ENCODE measurements at regions not wholly inside any gene's neighbourhood (a gene's known extent, or its start where the extent isn't known, plus 50 kb on each side); places are given as distances from the start of the nearest gene placed in this dataset.
"Not testable (repeated sequence)": the region's sequence is repeated elsewhere in the genome, so short reads cannot be mapped to it uniquely, and the experiment has no call there.

DNA sequence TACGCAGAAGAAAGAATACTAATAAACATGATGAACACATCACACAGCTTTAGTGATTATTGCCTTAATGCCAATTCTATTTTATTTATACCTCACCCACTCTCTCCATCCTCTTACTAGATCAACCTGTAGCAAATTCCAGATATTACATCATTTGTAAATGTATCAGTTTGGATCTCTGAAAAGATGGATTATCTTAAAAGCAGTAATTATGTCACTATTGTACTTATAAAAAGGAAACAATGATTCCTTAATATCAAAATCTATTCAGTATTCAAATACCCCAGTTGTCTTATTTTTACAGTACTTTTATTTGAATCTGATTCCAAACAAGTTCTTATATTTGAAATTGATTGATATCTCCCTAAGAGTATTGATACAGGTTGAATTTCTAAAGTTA is 892.8 kb upstream of the MDGA2 start:
- Histone ChIP-seq H3K36me3 (no peaks in the 10 kb centered on the region), H3K27ac (no peak overlapping the region), H3K27me3 (no peaks in the 10 kb centered on the region), H3K9me3 (peaks cover 0 to 3% (median 0%) of the 10 kb centered on the region in 3 donors), H3K4me3 (no peak overlapping the region), H3K4me1 (no peaks in the 10 kb centered on the region)
- in situ Hi-C loops (cut with MboI; ENCODE audit: low sequenced_read_pairs in 4 of 4) (no loop called here), intact Hi-C loops (cut with DNase I; ENCODE audit: low total_unique reads) (no loop called here)
- TF ChIP-seq POLR2A (IDR thresholded peaks at IDR 0.05) (no peak), CTCF (IDR thresholded peaks at IDR 0.05 in 4 of 5, conservative IDR thresholded peaks at IDR 0.05 in 1 of 5) (no peak)
- DNase-seq (no peak), ATAC-seq (no peak)

DNA sequence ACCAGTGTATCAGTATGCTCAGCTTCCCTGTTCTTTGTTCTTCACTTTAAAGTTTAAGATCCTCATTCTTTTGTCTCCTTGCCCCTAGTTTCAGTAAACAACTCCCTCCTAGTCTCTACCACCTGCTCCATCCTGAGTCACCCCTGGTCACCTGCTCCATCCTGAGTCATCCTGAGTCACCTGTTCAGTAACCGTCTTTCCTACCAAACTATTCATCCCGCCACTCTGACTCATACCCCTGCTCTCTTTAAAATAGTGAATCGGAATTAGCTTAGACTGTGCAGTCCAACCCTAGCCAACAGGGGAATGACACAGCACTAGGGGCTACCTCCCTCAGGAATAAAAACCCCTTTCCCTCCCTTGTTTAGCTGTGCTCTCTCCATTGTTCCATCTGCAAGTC is 888.1 kb upstream of the MDGA2 start:
- in situ Hi-C loops (cut with MboI; ENCODE audit: low sequenced_read_pairs in 4 of 4) = no loop called here
- peaks cover 0 to 3% (median 0%) of the 10 kb centered on the region in 3 donors for H3K9me3 ChIP-seq
- DNase-seq = no peak
- intact Hi-C loops (cut with DNase I; ENCODE audit: low total_unique reads) = no loop called here
- no peaks in the 10 kb centered on the region for H3K27me3 ChIP-seq
- no peak for TF ChIP-seq POLR2A (IDR thresholded peaks at IDR 0.05)
- no peak for TF ChIP-seq CTCF (IDR thresholded peaks at IDR 0.05 in 4 of 5, conservative IDR thresholded peaks at IDR 0.05 in 1 of 5)
- ATAC-seq = no peak
- H3K4me3 ChIP-seq = no peak overlapping the region
- no peak overlapping the region for H3K27ac ChIP-seq
- no peaks in the 10 kb centered on the region for H3K4me1 ChIP-seq
- no peaks in the 10 kb centered on the region for H3K36me3 ChIP-seq

DNA sequence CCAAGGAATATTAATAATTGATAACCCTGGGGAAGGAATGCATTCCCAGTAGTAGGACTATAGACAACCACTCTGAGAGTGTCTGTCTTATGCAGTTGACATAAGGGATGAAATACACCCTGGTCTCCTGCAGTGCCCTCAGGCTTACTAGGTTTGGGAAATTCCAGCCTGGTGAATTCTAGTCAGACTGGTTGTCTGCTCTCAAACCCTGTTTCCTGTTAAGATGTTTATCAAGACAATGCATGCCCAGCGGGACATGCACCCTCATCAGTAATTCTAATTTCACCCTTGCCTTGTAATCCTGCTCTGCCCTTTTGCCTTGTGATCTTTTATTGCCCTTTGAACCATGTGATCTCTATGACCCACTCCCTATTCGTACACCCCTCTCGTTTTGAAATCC is 886.0 kb upstream of the MDGA2 start:
- in situ Hi-C loops (cut with MboI; ENCODE audit: low sequenced_read_pairs in 4 of 4) = not testable (repeated sequence)

GRCh38 chr14:48560421-48560820 is 885.0 kb upstream of the MDGA2 start:
- TF ChIP-seq POLR2A (IDR thresholded peaks at IDR 0.05) (no peak), CTCF (IDR thresholded peaks at IDR 0.05 in 4 of 5, conservative IDR thresholded peaks at IDR 0.05 in 1 of 5) (no peak)
- in situ Hi-C loops (cut with MboI; ENCODE audit: low sequenced_read_pairs in 4 of 4) = no loop called here
- Histone ChIP-seq H3K4me1 (no peaks in the 10 kb centered on the region), H3K27me3 (no peaks in the 10 kb centered on the region), H3K27ac (no peak overlapping the region), H3K4me3 (no peak overlapping the region), H3K9me3 (peaks cover 0 to 3% (median 0%) of the 10 kb centered on the region in 3 donors), H3K36me3 (no peaks in the 10 kb centered on the region)
- ATAC-seq (no peak), DNase-seq (no peak)
- intact Hi-C loops (cut with DNase I; ENCODE audit: low total_unique reads) = no loop called here

More for the DNA sequence above, 886.0 kb upstream of the MDGA2 start:
- ATAC-seq; H3K4me1 ChIP-seq; DNase-seq; H3K27ac ChIP-seq; H3K27me3 ChIP-seq; H3K4me3 ChIP-seq; intact Hi-C loops (cut with DNase I; ENCODE audit: low total_unique reads); H3K9me3 ChIP-seq; H3K36me3 ChIP-seq: not testable (repeated sequence)

- in situ Hi-C loops (cut with MboI; ENCODE audit: low sequenced_read_pairs in 4 of 4) (no loop called here), intact Hi-C loops (cut with DNase I; ENCODE audit: low total_unique reads) (no loop called here)
- H3K4me1 ChIP-seq = no peaks in the 10 kb centered on the region
- TF ChIP-seq CTCF (IDR thresholded peaks at IDR 0.05 in 4 of 5, conservative IDR thresholded peaks at IDR 0.05 in 1 of 5) (no peak), POLR2A (IDR thresholded peaks at IDR 0.05) (no peak)
- no peaks in the 10 kb centered on the region for H3K27me3 ChIP-seq
- no peak overlapping the region for H3K4me3 ChIP-seq
- DNase-seq (no peak), ATAC-seq (no peak)
- H3K9me3 ChIP-seq = no peaks in the 10 kb centered on the region
- no peaks in the 10 kb centered on the region for H3K36me3 ChIP-seq
- H3K27ac ChIP-seq = no peak overlapping the region
Measured at GRCh38 chr14:48553443-48553842, 878.0 kb upstream of the MDGA2 start.

All from gastrocnemius medialis (tissue), 4 donors.